ENCODE measurements at regions not wholly inside any gene's neighbourhood (a gene's known extent, or its start where the extent isn't known, plus 50 kb on each side); places are given as distances from the start of the nearest gene placed in this dataset.

GRCh38 chr3:176074096-176074495, 1123.2 kb downstream of the TBL1XR1 start:
- H3K36me3 Mint-ChIP-seq (ENCODE audit: unreplicated experiment) = no peaks in the 10 kb centered on the region
- H3K4me3 Mint-ChIP-seq (ENCODE audit: unreplicated experiment) = no peak overlapping the region
- DNase-seq = no peak
- H3K27me3 Mint-ChIP-seq (ENCODE audit: unreplicated experiment) = no peaks in the 10 kb centered on the region
- no peak overlapping the region for H3K27ac Mint-ChIP-seq (ENCODE audit: unreplicated experiment)
- no peaks in the 10 kb centered on the region for H3K4me1 Mint-ChIP-seq (ENCODE audit: low read depth, unreplicated experiment)
- no peak for TF ChIP-seq CTCF (IDR thresholded peaks at IDR 0.05; ENCODE audit: partially characterized antibody, unreplicated experiment)
- no peaks in the 10 kb centered on the region for H3K9me3 Mint-ChIP-seq (ENCODE audit: unreplicated experiment)

- H3K27ac Mint-ChIP-seq (ENCODE audit: unreplicated experiment) = no peak overlapping the region
- TF ChIP-seq CTCF (IDR thresholded peaks at IDR 0.05; ENCODE audit: partially characterized antibody, unreplicated experiment) = no peak
- H3K36me3 Mint-ChIP-seq (ENCODE audit: unreplicated experiment) = no peaks in the 10 kb centered on the region
- no peaks in the 10 kb centered on the region for H3K4me1 Mint-ChIP-seq (ENCODE audit: low read depth, unreplicated experiment)
- no peaks in the 10 kb centered on the region for H3K27me3 Mint-ChIP-seq (ENCODE audit: unreplicated experiment)
- no peak for DNase-seq
- H3K4me3 Mint-ChIP-seq (ENCODE audit: unreplicated experiment) = no peak overlapping the region
- no peaks in the 10 kb centered on the region for H3K9me3 Mint-ChIP-seq (ENCODE audit: unreplicated experiment)
These were observed 1125.3 kb downstream of the TBL1XR1 start for GRCh38 chr3:176071943-176072342.

GRCh38 chr3:176068750-176069149, 1128.5 kb downstream of the TBL1XR1 start:
- Mint-ChIP-seq H3K27ac (ENCODE audit: unreplicated experiment) (no peak overlapping the region), H3K4me1 (ENCODE audit: low read depth, unreplicated experiment) (no peaks in the 10 kb centered on the region), H3K9me3 (ENCODE audit: unreplicated experiment) (no peaks in the 10 kb centered on the region)

GRCh38 chr3:176058856-176059255, 1138.4 kb downstream of the TBL1XR1 start:
- DNase-seq = no peak
- no peaks in the 10 kb centered on the region for H3K9me3 Mint-ChIP-seq (ENCODE audit: unreplicated experiment)
- no peaks in the 10 kb centered on the region for H3K36me3 Mint-ChIP-seq (ENCODE audit: unreplicated experiment)
- no peak for TF ChIP-seq CTCF (IDR thresholded peaks at IDR 0.05; ENCODE audit: partially characterized antibody, unreplicated experiment)
- no peak overlapping the region for H3K27ac Mint-ChIP-seq (ENCODE audit: unreplicated experiment)
- no peak overlapping the region for H3K4me3 Mint-ChIP-seq (ENCODE audit: unreplicated experiment)
- H3K27me3 Mint-ChIP-seq (ENCODE audit: unreplicated experiment) = no peaks in the 10 kb centered on the region
- no peaks in the 10 kb centered on the region for H3K4me1 Mint-ChIP-seq (ENCODE audit: low read depth, unreplicated experiment)

More at GRCh38 chr3:176068750-176069149, 1128.5 kb downstream of the TBL1XR1 start:
- Mint-ChIP-seq H3K27me3 (ENCODE audit: unreplicated experiment) (no peaks in the 10 kb centered on the region), H3K36me3 (ENCODE audit: unreplicated experiment) (no peaks in the 10 kb centered on the region), H3K4me3 (ENCODE audit: unreplicated experiment) (no peak overlapping the region)
- DNase-seq = no peak
- no peak for TF ChIP-seq CTCF (IDR thresholded peaks at IDR 0.05; ENCODE audit: partially characterized antibody, unreplicated experiment)

GRCh38 chr3:176055836-176056235, 1141.4 kb downstream of the TBL1XR1 start:
- no peaks in the 10 kb centered on the region for H3K27me3 Mint-ChIP-seq (ENCODE audit: unreplicated experiment)
- no peaks in the 10 kb centered on the region for H3K9me3 Mint-ChIP-seq (ENCODE audit: unreplicated experiment)
- H3K4me3 Mint-ChIP-seq (ENCODE audit: unreplicated experiment) = no peak overlapping the region
- no peaks in the 10 kb centered on the region for H3K4me1 Mint-ChIP-seq (ENCODE audit: low read depth, unreplicated experiment)
- no peak overlapping the region for H3K27ac Mint-ChIP-seq (ENCODE audit: unreplicated experiment)
- no peak for TF ChIP-seq CTCF (IDR thresholded peaks at IDR 0.05; ENCODE audit: partially characterized antibody, unreplicated experiment)
- DNase-seq = no peak
- H3K36me3 Mint-ChIP-seq (ENCODE audit: unreplicated experiment) = no peaks in the 10 kb centered on the region

Data from glutamatergic neuron (in vitro differentiated cells).